Lung (tissue), 11 donors: ENCODE measurements at regions not wholly inside any gene's neighbourhood (a gene's known extent, or its start where the extent isn't known, plus 50 kb on each side); places are given as distances from the start of the nearest gene placed in this dataset.

Experiments used
- ATAC-seq: fragments of 200-7000 bp; cut with Tn5 transposase; one replicate; pipeline ENCODE4 v1.9.1; 2020; ENCODE audit warnings: moderate number of reproducible peaks; ENCODE audit not compliant: insufficient read depth, low FRiP score
- DNase-seq, 3 donors: peaks; one replicate each; pipeline ENCODE4 v3.0.0-alpha.2; 2013 to 2017
- H3K27ac ChIP-seq, 2 donors: one replicate each; pipeline ENCODE4 v1.5.1; 2013; ENCODE audit warnings: mild to moderate bottlenecking in 2 of 2, moderate library complexity in 2 of 2, control low read depth in 1 of 2, inconsistent platforms in 1 of 2, low read depth in 1 of 2, low read length in 1 of 2
- H3K27me3 ChIP-seq, 3 donors: one replicate each; pipeline ENCODE4 v1.5.1; 2013; ENCODE audit warnings: low read length in 2 of 3; ENCODE audit not compliant: control insufficient read depth in 3 of 3, insufficient read depth in 3 of 3
- H3K36me3 ChIP-seq, 4 donors: one replicate each; pipeline ENCODE4 v1.5.1; 2013; ENCODE audit warnings: low read length in 4 of 4, mild to moderate bottlenecking in 1 of 4, moderate library complexity in 1 of 4; ENCODE audit not compliant: control insufficient read depth in 4 of 4, insufficient read depth in 4 of 4
- H3K4me1 ChIP-seq, 5 donors: one replicate each; pipeline ENCODE4 v1.5.1; 2013; ENCODE audit warnings: low read length in 5 of 5, mild to moderate bottlenecking in 2 of 5, moderate library complexity in 1 of 5; ENCODE audit not compliant: control insufficient read depth in 5 of 5, insufficient read depth in 5 of 5
- H3K4me3 ChIP-seq: one replicate; pipeline ENCODE4 v1.5.1; 2013; ENCODE audit warnings: mild to moderate bottlenecking, control low read depth, moderate library complexity
- H3K9ac ChIP-seq, 2 donors: one replicate each; pipeline ENCODE4 v1.5.1; 2013; ENCODE audit warnings: low read length in 2 of 2, control low read depth in 1 of 2; ENCODE audit not compliant: insufficient read depth in 1 of 2
- H3K9me3 ChIP-seq, 4 donors: one replicate each; pipeline ENCODE4 v1.5.1; 2013; ENCODE audit warnings: low read length in 3 of 4, mild to moderate bottlenecking in 1 of 4, moderate library complexity in 1 of 4; ENCODE audit not compliant: control insufficient read depth in 4 of 4, insufficient read depth in 3 of 4
- CTCF ChIP-seq: IDR thresholded peaks from 2 replicates; pipeline ENCODE4 v1.5.1; 2012; ENCODE audit warnings: mild to moderate bottlenecking; ENCODE audit errors: control extremely low read depth, extremely low read depth
- WGBS, 2 donors: extraction: QIAGEN DNeasy Blood & Tissue Kit; methylation state at CpG; one replicate each; pipeline ENCODE4 v1.1.7; 2013; 5-methylcytosine and 5-hydroxymethylcytosine counted together
- donor health status: control.
- donor health status: control.
- donor health status: Bipolar disorder and iron deficiency.
- donor health status: healthy.
- donor health status: DM: yes; HTN: yes; CAD: no.

DNA sequence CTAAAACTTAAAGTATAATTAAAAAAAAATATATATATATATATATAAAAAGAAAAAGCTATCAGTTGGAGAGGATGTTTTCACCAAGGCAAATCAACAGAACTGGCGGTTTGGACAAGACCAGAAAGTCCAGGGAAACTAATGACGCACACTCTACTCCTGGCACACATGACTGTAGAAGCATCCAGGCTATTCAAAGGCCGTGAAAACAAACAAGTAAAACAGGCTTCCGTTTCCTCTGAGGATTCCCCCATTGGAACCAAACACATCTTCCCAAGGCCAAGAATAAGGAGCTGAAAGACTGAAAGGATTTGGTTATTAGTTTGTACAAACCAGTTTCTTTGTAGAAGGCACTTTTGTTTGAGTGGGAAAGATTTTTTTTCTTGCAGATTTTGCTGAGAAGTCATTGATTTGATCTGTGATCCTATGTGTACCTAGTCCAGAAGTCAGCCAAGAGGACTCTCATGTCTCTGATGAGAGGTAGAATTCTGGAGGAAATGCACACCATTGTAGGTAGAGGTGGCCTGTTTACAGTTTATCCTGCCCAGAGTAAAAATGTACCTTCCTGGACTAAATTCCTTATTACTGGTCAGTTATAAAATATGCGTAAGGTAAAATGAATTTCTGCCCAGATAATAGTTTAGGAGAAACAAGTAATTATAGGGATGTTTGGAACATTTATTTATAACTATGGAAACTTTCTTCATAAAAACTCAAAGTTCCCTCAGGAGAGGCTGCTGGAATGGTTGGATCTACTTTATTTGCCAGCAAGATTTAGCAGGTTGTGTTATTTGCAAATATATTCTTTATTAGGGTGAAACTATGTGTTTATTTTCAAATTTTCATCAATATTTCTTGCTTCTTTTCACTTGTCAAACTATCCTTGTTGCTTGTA is 66.5 kb downstream of the DMP1 start:
- no peaks in the 10 kb centered on the region for H3K27me3 ChIP-seq
- H3K9me3 ChIP-seq: no peaks in the 10 kb centered on the region
- peak overlapping the region in 1 of 2 donors; percentile 66 for H3K27ac ChIP-seq
- H3K36me3 ChIP-seq: no peaks in the 10 kb centered on the region
- no peak for TF ChIP-seq CTCF
- WGBS, 2 donors: 60 to 83% methylated on average over 5 of the region's 5 CpGs
- DNase-seq (no peak), ATAC-seq (no peak)
- H3K4me3 ChIP-seq: no peak overlapping the region
- H3K4me1 ChIP-seq: peaks cover 0 to 2% (median 0%) of the 10 kb centered on the region in 5 donors
- H3K9ac ChIP-seq: no peak overlapping the region

DNA sequence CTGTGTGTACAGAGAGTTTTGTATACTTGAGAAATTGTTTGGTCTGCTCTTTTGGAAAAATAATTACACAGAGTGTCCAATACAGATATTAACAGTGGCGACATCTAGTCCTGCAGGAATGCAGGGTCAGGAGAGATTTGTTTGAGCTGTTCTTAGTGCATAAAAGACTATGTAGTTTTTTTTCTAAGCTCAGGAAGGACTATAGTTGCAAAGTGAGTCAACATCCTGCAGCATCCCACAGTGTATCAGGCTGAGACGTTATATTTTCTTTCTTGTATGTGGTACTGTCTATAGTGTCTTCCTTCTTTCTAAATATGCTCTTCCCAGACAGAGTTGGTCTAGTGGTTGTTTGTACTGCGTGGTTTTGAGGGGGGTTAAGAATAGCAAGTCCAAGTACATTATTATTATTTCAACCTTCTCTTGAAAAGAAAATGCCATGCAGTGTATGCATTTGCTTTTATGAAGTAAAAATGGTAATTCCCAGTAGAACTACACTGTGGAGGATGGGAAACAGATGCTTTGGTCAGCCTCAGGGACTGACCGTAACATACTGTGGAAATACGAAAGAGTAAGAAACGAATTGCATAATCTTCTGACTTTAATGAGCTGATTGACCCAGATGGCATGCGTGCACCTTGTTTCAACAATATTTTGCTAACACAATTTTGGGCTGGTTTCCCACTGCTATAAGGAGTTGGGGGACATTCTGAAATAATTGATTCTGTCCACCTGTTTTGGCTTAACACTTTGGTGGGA is 67.4 kb downstream of the DMP1 start:
- no peak for ATAC-seq
- peaks cover 0 to 2% (median 0%) of the 10 kb centered on the region in 5 donors for H3K4me1 ChIP-seq
- no peak for DNase-seq
- H3K36me3 ChIP-seq: no peaks in the 10 kb centered on the region
- no peak overlapping the region for H3K9ac ChIP-seq
- 65 to 69% methylated on average over 7 of the region's 7 CpGs for WGBS, 2 donors
- H3K27ac ChIP-seq: peak overlapping the region in 1 of 2 donors; percentile 33
- H3K4me3 ChIP-seq: no peak overlapping the region
- no peak for TF ChIP-seq CTCF
- no peaks in the 10 kb centered on the region for H3K27me3 ChIP-seq
- no peaks in the 10 kb centered on the region for H3K9me3 ChIP-seq

DNA sequence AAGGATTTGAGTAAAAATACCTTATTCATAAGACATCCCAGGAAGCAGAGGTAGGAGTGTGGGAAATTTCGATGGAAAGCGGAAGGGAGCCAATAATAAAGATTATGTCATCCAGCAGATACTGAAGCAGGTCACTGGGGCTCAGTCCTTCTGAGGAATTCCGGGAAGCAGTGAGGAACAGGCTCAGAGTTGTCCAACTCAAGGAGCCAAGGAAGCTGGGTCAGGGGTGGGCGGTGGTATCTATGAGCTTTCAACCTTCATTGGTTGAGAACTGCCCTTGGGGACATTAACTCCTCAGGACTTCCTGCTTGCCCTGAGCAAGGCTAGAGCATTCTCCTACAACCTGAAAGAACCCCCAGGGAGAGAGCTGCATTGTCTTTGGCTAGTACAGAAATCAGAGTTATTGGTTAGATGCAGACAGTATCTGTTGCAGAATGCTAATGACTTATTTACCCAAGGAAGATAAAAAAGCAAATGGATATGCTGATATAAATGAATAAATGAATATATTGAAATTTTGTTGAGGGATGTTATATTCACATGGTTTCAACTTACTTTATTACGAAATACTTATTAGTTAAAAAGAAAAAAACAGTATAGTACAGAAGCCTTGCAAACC is 68.2 kb downstream of the DMP1 start:
- H3K36me3 ChIP-seq: no peaks in the 10 kb centered on the region
- WGBS, 2 donors: 76 to 96% methylated on average over 5 of the region's 5 CpGs
- H3K27ac ChIP-seq: no peak overlapping the region
- no peaks in the 10 kb centered on the region for H3K9me3 ChIP-seq
- DNase-seq (no peak), ATAC-seq (no peak)
- H3K4me1 ChIP-seq: peaks cover 0 to 2% (median 0%) of the 10 kb centered on the region in 5 donors
- no peak overlapping the region for H3K9ac ChIP-seq
- H3K4me3 ChIP-seq: no peak overlapping the region
- TF ChIP-seq CTCF: no peak
- H3K27me3 ChIP-seq: no peaks in the 10 kb centered on the region
